ENCODE measurements at regions not wholly inside any gene's neighbourhood (a gene's known extent, or its start where the extent isn't known, plus 50 kb on each side); places are given as distances from the start of the nearest gene placed in this dataset.

GRCh38 chr7:125661-126060 lies 66.7 kb upstream of the FAM20C start:
- DNase-seq (no peak), ATAC-seq (no peak)
- Histone ChIP-seq H3K27ac (no peak overlapping the region), H3K4me3 (no peak overlapping the region), H3K36me3 (ENCODE audit: insufficient read depth in 1 of 2, low read depth in 1 of 2) (no peaks in the 10 kb centered on the region), H3K9me3 (no peaks in the 10 kb centered on the region), H3K4me1 (peaks cover 10% of the 10 kb centered on the region), H3K27me3 (ENCODE audit: insufficient read depth in 3 of 3, low read length in 2 of 3) (no peaks in the 10 kb centered on the region)
- WGBS, 3 donors: 92 to 95% (median 95%) methylated on average over 5 to 8 of the region's 8 CpGs
- intact Hi-C loops (cut with DNase I): no loop called here
- no peak for TF ChIP-seq CTCF (IDR thresholded peaks at IDR 0.05)

DNA sequence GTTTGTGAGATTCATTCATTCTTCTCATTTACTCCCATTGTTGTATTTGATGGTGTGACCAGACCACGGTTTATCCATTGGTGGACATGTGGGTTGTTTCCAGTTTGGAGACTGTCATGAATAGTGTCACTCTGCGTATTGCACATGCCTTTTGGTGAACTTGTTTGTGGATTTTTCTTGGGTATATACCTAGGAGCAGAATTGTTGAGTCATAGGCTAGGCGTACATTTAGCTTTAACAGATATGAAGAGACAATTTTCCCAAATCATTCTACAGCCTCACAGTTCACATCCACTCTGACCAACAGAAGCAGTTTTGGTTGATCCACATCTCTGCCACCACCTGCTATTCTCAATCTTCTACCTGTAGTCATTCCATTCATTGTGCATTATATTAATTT lies 66.0 kb upstream of the FAM20C start:
- DNase-seq (no peak), ATAC-seq (no peak)
- H3K27me3 ChIP-seq (ENCODE audit: insufficient read depth in 3 of 3, low read length in 2 of 3): no peaks in the 10 kb centered on the region
- H3K27ac ChIP-seq: no peak overlapping the region
- TF ChIP-seq CTCF (IDR thresholded peaks at IDR 0.05): no peak
- intact Hi-C loops (cut with DNase I): no loop called here
- no peak overlapping the region for H3K4me3 ChIP-seq
- H3K9me3 ChIP-seq: no peaks in the 10 kb centered on the region
- WGBS, 3 donors: 91 to 98% (median 96%) methylated on average over 3 of the region's 3 CpGs
- no peaks in the 10 kb centered on the region for H3K36me3 ChIP-seq (ENCODE audit: insufficient read depth in 1 of 2, low read depth in 1 of 2)
- peaks cover 12% of the 10 kb centered on the region for H3K4me1 ChIP-seq

DNA sequence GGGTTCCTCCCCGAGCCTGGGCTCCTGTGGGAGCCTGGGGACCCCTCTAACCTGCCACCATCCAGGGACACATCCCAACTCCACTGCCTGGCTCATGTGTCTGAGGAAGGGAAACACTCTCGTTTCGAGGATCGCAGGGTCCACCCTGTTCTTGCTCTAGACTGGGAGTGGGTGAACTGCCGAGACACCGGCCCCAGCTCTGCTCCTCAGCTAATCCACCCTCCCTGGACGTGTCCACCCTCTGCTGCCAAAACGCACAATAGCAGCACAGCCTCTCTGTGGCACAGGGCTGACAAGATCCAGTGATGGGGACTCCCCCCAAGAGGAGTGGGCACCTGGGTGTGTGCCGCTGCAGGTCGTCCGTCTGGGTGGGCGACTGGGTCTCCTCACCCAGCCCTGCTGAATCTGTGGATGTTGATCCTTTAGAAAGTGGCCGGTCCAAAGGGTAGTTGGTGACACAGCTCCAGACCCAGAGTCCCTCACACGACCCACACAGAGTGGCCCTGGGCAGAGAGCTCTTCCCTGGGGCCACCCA lies 65.2 kb upstream of the FAM20C start:
- no peak for TF ChIP-seq CTCF (IDR thresholded peaks at IDR 0.05)
- intact Hi-C loops (cut with DNase I): no loop called here
- WGBS, 3 donors: 83 to 91% (median 87%) methylated on average over 14 of the region's 14 CpGs

GRCh38 chr7:128171-129080 lies 63.9 kb upstream of the FAM20C start:
- TF ChIP-seq CTCF (IDR thresholded peaks at IDR 0.05): no peak
- no peaks in the 10 kb centered on the region for H3K9me3 ChIP-seq
- no peaks in the 10 kb centered on the region for H3K27me3 ChIP-seq (ENCODE audit: insufficient read depth in 3 of 3, low read length in 2 of 3)
- no peak overlapping the region for H3K27ac ChIP-seq
- H3K4me3 ChIP-seq: no peak overlapping the region
- no peaks in the 10 kb centered on the region for H3K36me3 ChIP-seq (ENCODE audit: insufficient read depth in 1 of 2, low read depth in 1 of 2)
- intact Hi-C loops (cut with DNase I): no loop called here
- peaks cover 18% of the 10 kb centered on the region for H3K4me1 ChIP-seq
- 81 to 86% (median 83%) methylated on average over 23 of the region's 23 CpGs for WGBS, 3 donors
- DNase-seq: no peak
- no peak for ATAC-seq

More for the DNA sequence above, 65.2 kb upstream of the FAM20C start:
- no peak overlapping the region for H3K4me3 ChIP-seq
- H3K9me3 ChIP-seq: no peaks in the 10 kb centered on the region
- H3K27ac ChIP-seq: no peak overlapping the region
- no peaks in the 10 kb centered on the region for H3K36me3 ChIP-seq (ENCODE audit: insufficient read depth in 1 of 2, low read depth in 1 of 2)
- ATAC-seq (no peak), DNase-seq (no peak)
- peaks cover 18% of the 10 kb centered on the region for H3K4me1 ChIP-seq
- H3K27me3 ChIP-seq (ENCODE audit: insufficient read depth in 3 of 3, low read length in 2 of 3): no peaks in the 10 kb centered on the region
